Activated CD8-positive, alpha-beta memory T cell treated with anti-CD3 and anti-CD28 coated beads for 36 hours (primary cell): ENCODE measurements at regions not wholly inside any gene's neighbourhood (a gene's known extent, or its start where the extent isn't known, plus 50 kb on each side); places are given as distances from the start of the nearest gene placed in this dataset.
"Not testable (repeated sequence)": the region's sequence is repeated elsewhere in the genome, so short reads cannot be mapped to it uniquely, and the experiment has no call there.

Experiments used
- CTCF ChIA-PET: fragments of 350-600 bp; sonication (Branson Sonifier 250); formaldehyde crosslinking; loops from one replicate; lab custom pipeline; 2021; ENCODE audit warnings: antibody characterized with exemption; lab: Charles Lee
- POLR2A ChIA-PET: fragments of 350-600 bp; sonication (Branson Sonifier 250); formaldehyde crosslinking; loops from one replicate; lab custom pipeline; 2021; ENCODE audit warnings: antibody characterized with exemption; lab: Charles Lee

GRCh38 chr4:66974665-66975064 is 570.6 kb downstream of the CENPC start:
- POLR2A ChIA-PET, result no interaction called here
- CTCF ChIA-PET, result no interaction called here

GRCh38 chr4:66972087-66972486 is 573.2 kb downstream of the CENPC start:
- POLR2A ChIA-PET, result no interaction called here
- CTCF ChIA-PET, result no interaction called here

- CTCF ChIA-PET, result no interaction called here
These were observed 580.8 kb downstream of the CENPC start for GRCh38 chr4:66964467-66964866.

GRCh38 chr4:66963084-66963483 is 582.2 kb downstream of the CENPC start:
- CTCF ChIA-PET, result no interaction called here
- POLR2A ChIA-PET, result no interaction called here

More at GRCh38 chr4:66964467-66964866, 580.8 kb downstream of the CENPC start:
- POLR2A ChIA-PET, result no interaction called here

- POLR2A ChIA-PET, result no interaction called here
- CTCF ChIA-PET, result no interaction called here
These were observed 586.1 kb downstream of the CENPC start for GRCh38 chr4:66959207-66959606.

GRCh38 chr4:66956852-66957251 is 588.5 kb downstream of the CENPC start:
- ChIA-PET CTCF (no interaction called here), POLR2A (no interaction called here)

- POLR2A ChIA-PET, result no interaction called here
- CTCF ChIA-PET, result no interaction called here
These were observed 588.9 kb downstream of the CENPC start for GRCh38 chr4:66956426-66956825.

- POLR2A ChIA-PET, result interaction anchor here (0.5 kb wide), 1 partner anchor 38 kb away, joined by 3 read pairs; no protein-coding TSS in a partner anchor
- CTCF ChIA-PET, result no interaction called here
These were observed 589.5 kb downstream of the CENPC start for GRCh38 chr4:66955784-66956183.

GRCh38 chr4:66949419-66949818 is 595.9 kb downstream of the CENPC start:
- CTCF ChIA-PET, result no interaction called here
- POLR2A ChIA-PET, result no interaction called here

- ChIA-PET CTCF (no interaction called here), POLR2A (no interaction called here)
These were observed 598.5 kb downstream of the CENPC start for GRCh38 chr4:66946761-66947160.

GRCh38 chr4:66943112-66943511 is 602.2 kb downstream of the CENPC start:
- ChIA-PET POLR2A (no interaction called here), CTCF (no interaction called here)

- CTCF ChIA-PET, POLR2A ChIA-PET: not testable (repeated sequence)
These were observed 613.3 kb downstream of the CENPC start for GRCh38 chr4:66931981-66932380.

GRCh38 chr4:66930206-66930605 is 615.1 kb downstream of the CENPC start:
- POLR2A ChIA-PET, result no interaction called here
- CTCF ChIA-PET, result no interaction called here

- CTCF ChIA-PET, result no interaction called here
- POLR2A ChIA-PET, result no interaction called here
These were observed 615.6 kb downstream of the CENPC start for GRCh38 chr4:66929748-66930147.

- POLR2A ChIA-PET, CTCF ChIA-PET: not testable (repeated sequence)
These were observed 616.4 kb downstream of the CENPC start for GRCh38 chr4:66928881-66929280.

GRCh38 chr4:66927937-66928336 is 617.4 kb downstream of the CENPC start:
- ChIA-PET POLR2A (no interaction called here), CTCF (no interaction called here)

GRCh38 chr4:66926687-66927086 is 618.6 kb downstream of the CENPC start:
- CTCF ChIA-PET, result no interaction called here
- POLR2A ChIA-PET, result no interaction called here

GRCh38 chr4:66923081-66923865 is 622.0 kb downstream of the CENPC start:
- ChIA-PET CTCF (no interaction called here), POLR2A (no interaction called here)

GRCh38 chr4:66921433-66921832 is 623.9 kb downstream of the CENPC start:
- ChIA-PET CTCF (no interaction called here), POLR2A (no interaction called here)

- CTCF ChIA-PET, result no interaction called here
- POLR2A ChIA-PET, result no interaction called here
These were observed 624.8 kb downstream of the CENPC start for GRCh38 chr4:66920514-66920913.

- POLR2A ChIA-PET, result no interaction called here
- CTCF ChIA-PET, result no interaction called here
These were observed 633.4 kb downstream of the CENPC start for GRCh38 chr4:66911880-66912279.

- CTCF ChIA-PET, result no interaction called here
These were observed 639.0 kb downstream of the CENPC start for GRCh38 chr4:66906314-66906713.

More at GRCh38 chr4:66906314-66906713, 639.0 kb downstream of the CENPC start:
- POLR2A ChIA-PET, result no interaction called here
